K562 (cell line): ENCODE measurements at regions not wholly inside any gene's neighbourhood (a gene's known extent, or its start where the extent isn't known, plus 50 kb on each side); places are given as distances from the start of the nearest gene placed in this dataset.

Experiments
- ATAC-seq: fragments of 200-7000 bp; cut with Tn5 transposase; 3 replicates; pipeline ENCODE4 v1.9.1; 2020; ENCODE audit warnings: moderate library complexity
- BruUV-seq: library from RNA; stranded (reverse); fragments of 400-500 nt; replicated peaks from 2 replicates; lab custom pipeline; 2021; lab: Mats Ljungman, UMichigan
- CTCF ChIA-PET: fragments of 300-600 bp; formaldehyde crosslinking; extraction: SDS; loops from one replicate; lab custom pipeline; 2021; ENCODE audit warnings: low intra/inter-chr PET ratio; lab: Yijun Ruan, JAX
- POLR2A ChIA-PET: fragments of 300-600, 350-650 bp; sonication (Branson Sonifier 250); formaldehyde crosslinking; extraction: SDS; loops from one replicate; lab custom pipeline; 2021; ENCODE audit warnings: antibody characterized with exemption, inconsistent platforms; lab: Yijun Ruan, JAX
- DNase-seq, 4 experiments: peaks; one replicate each; pipeline versions ENCODE4 v3.0.0 to v3.0.0-alpha.2; 2011 to 2018; ENCODE audit warnings: low spot score in 3 of 4, mixed read lengths in 3 of 4; ENCODE audit errors: extremely low read depth in 1 of 4
- FAIRE-seq: peaks from 2 replicates; lab custom pipeline; 2011; peaks lifted over from hg19 to GRCh38; lab: Jason Lieb, UNC
- H2AFZ ChIP-seq: 2 replicates; pipeline ENCODE4 v1.6.0; 2011; ENCODE audit warnings: low read depth, low read length, control low read depth, inconsistent platforms
- H3K27ac ChIP-seq: fragments of 200-600 bp; 3 replicates; pipeline ENCODE4 v1.8.0; 2011; ENCODE audit warnings: low read depth, mild to moderate bottlenecking, control low read depth, inconsistent platforms, low read length, moderate library complexity, mixed read lengths; ENCODE audit errors: extremely low read depth
- H3K27me3 ChIP-seq, 2 experiments: fragments of 300-600 bp in 1 of 2; 2 replicates in 1 of 2; 3 replicates in 1 of 2; pipeline versions ENCODE4 v1.6.0 to v1.8.0; 2011; ENCODE audit warnings: inconsistent platforms in 2 of 2, low read length in 2 of 2, mild to moderate bottlenecking in 1 of 2, mixed read lengths in 1 of 2, moderate library complexity in 1 of 2; ENCODE audit not compliant: control insufficient read depth in 2 of 2, insufficient read depth in 2 of 2
- H3K36me3 ChIP-seq: fragments of 300-600 bp; 3 replicates; pipeline ENCODE4 v1.8.0; 2011; ENCODE audit warnings: mild to moderate bottlenecking, low read length, inconsistent platforms; ENCODE audit not compliant: control insufficient read depth, insufficient read depth
- H3K4me1 ChIP-seq, 2 experiments: fragments of 200-600 bp in 1 of 2; replicated peaks in 1 of 2; 2 replicates in 1 of 2; 3 replicates in 1 of 2; pipeline versions ENCODE4 v1.5.1 to v1.8.0; 2011; ENCODE audit warnings: inconsistent platforms in 2 of 2, low read length in 2 of 2, mild to moderate bottlenecking in 1 of 2, mixed read lengths in 1 of 2, moderate library complexity in 1 of 2; ENCODE audit not compliant: control insufficient read depth in 2 of 2, insufficient read depth in 2 of 2
- H3K4me2 ChIP-seq: 2 replicates; pipeline ENCODE4 v1.6.1; 2011; ENCODE audit warnings: low read length, control low read depth, inconsistent platforms, mixed read lengths; ENCODE audit not compliant: insufficient read depth
- H3K4me3 ChIP-seq: fragments of 200-600 bp; sonication (generic), shearing (Covaris generic); 2 replicates; pipeline ENCODE4 v1.5.1; 2016; ENCODE audit warnings: control low read depth, inconsistent platforms
- H3K79me2 ChIP-seq: fragments of 200-600 bp; 3 replicates; pipeline ENCODE4 v1.8.0; 2011; ENCODE audit warnings: low read length, inconsistent platforms; ENCODE audit not compliant: control insufficient read depth, insufficient read depth
- H3K9ac ChIP-seq, 2 experiments: 2 replicates each; pipeline versions ENCODE4 v1.6.0 to v1.6.1; 2011; ENCODE audit warnings: low read depth in 2 of 2, low read length in 2 of 2, control low read depth in 1 of 2, inconsistent platforms in 1 of 2, mild to moderate bottlenecking in 1 of 2, mixed read lengths in 1 of 2; ENCODE audit not compliant: insufficient read depth in 1 of 2
- H3K9me1 ChIP-seq: one replicate; pipeline ENCODE4 v1.6.0; 2011; ENCODE audit warnings: inconsistent platforms, mild to moderate bottlenecking, low read length, moderate library complexity; ENCODE audit not compliant: control insufficient read depth, insufficient read depth
- H3K9me3 ChIP-seq: replicated peaks from 2 replicates; pipeline ENCODE4 v1.5.1; 2011; ENCODE audit warnings: low read depth, low read length, inconsistent platforms; ENCODE audit not compliant: control insufficient read depth, insufficient read depth
- H4K20me1 ChIP-seq: replicated peaks from 2 replicates; pipeline ENCODE4 v1.6.1; 2011; ENCODE audit warnings: low read length, inconsistent platforms, mixed read lengths; ENCODE audit not compliant: control insufficient read depth, insufficient read depth
- CC2D1A ChIP-seq: fragments of 450-650 bp; IDR thresholded peaks from 2 replicates; pipeline ENCODE4 v1.6.1; 2017; ENCODE audit warnings: mild to moderate bottlenecking
- CEBPG ChIP-seq, 3 experiments: fragments of 200-800 bp in 1 of 3; sonication (Bioruptor generic) in 1 of 3; sonication (generic) in 1 of 3; formaldehyde crosslinking in 1 of 3; IDR thresholded peaks in 2 of 3; conservative IDR thresholded peaks in 1 of 3; 2 replicates each; pipeline versions ENCODE4 v1.6.1 to v1.8.0; 2016 to 2022; ENCODE audit warnings: missing compliant biosample characterization in 2 of 3, missing genetic modification characterization in 2 of 3, mild to moderate bottlenecking in 1 of 3, missing genetic modification reagents in 1 of 3
- ETV6 ChIP-seq, 3 experiments: fragments of 150-350 bp in 1 of 3; sonication (generic) in 1 of 3; formaldehyde crosslinking in 1 of 3; IDR thresholded peaks; 2 replicates each; pipeline versions ENCODE4 v1.6.1 to v1.8.0; 2014 to 2022; ENCODE audit warnings: borderline replicate concordance in 2 of 3, low read depth in 2 of 3, antibody characterized with exemption in 1 of 3, low read length in 1 of 3, mild to moderate bottlenecking in 1 of 3, missing genetic modification reagents in 1 of 3
- HDAC1 ChIP-seq, 2 experiments: fragments of 450-650 bp; IDR thresholded peaks; 2 replicates each; pipeline ENCODE4 v1.6.1; 2016 to 2017; ENCODE audit warnings: inconsistent platforms in 1 of 2, mild to moderate bottlenecking in 1 of 2, moderate library complexity in 1 of 2
- HDAC6 ChIP-seq: IDR thresholded peaks from 2 replicates; pipeline ENCODE4 v1.6.1; 2012; ENCODE audit warnings: low read depth, mild to moderate bottlenecking, control low read depth, inconsistent platforms, low read length, moderate library complexity
- HINFP ChIP-seq: fragments of 450-650 bp; conservative IDR thresholded peaks from 2 replicates; pipeline ENCODE4 v1.6.1; 2016; ENCODE audit warnings: missing genetic modification characterization, low read depth, mild to moderate bottlenecking, control low read depth, missing compliant biosample characterization
- ILK ChIP-seq: fragments of 450-650 bp; IDR thresholded peaks from 2 replicates; pipeline ENCODE4 v1.6.1; 2016; ENCODE audit warnings: missing genetic modification characterization, low read depth, mild to moderate bottlenecking, missing compliant biosample characterization, moderate library complexity, borderline replicate concordance
- MXD1 ChIP-seq: fragments of 250-450 bp; sonication (Bioruptor Pico); IDR thresholded peaks from 2 replicates; pipeline ENCODE4 v1.8.0; 2021; ENCODE audit warnings: borderline replicate concordance, mild to moderate bottlenecking, moderate library complexity; ENCODE audit not compliant: poor library complexity, severe bottlenecking
- MYC ChIP-seq, 2 experiments: fragments of 250-450 bp in 1 of 2; sonication (Bioruptor Pico) in 1 of 2; IDR thresholded peaks; 2 replicates each; pipeline versions ENCODE4 v1.5.1 to v1.6.1; 2012 to 2021; ENCODE audit warnings: low read depth in 2 of 2, borderline replicate concordance in 1 of 2, improper control_type of control experiment in 1 of 2, low read length in 1 of 2, mild to moderate bottlenecking in 1 of 2, moderate library complexity in 1 of 2
- ZNF121 ChIP-seq: sonication (generic); formaldehyde crosslinking; conservative IDR thresholded peaks from 2 replicates; pipeline ENCODE4 v1.8.0; 2022; ENCODE audit warnings: missing genetic modification reagents
- ZNF584 ChIP-seq: fragments of 200-800 bp; sonication (Bioruptor generic); IDR thresholded peaks from 2 replicates; pipeline ENCODE4 v1.6.1; 2016; ENCODE audit warnings: low read depth, mild to moderate bottlenecking, missing genetic modification characterization, missing compliant biosample characterization
- WGBS: fragments of 100-300 bp; shearing (Covaris generic); methylation state at CpG from one replicate; pipeline ENCODE4 v1.1.6; 2016; ENCODE audit warnings: low coverage, mixed read lengths; ENCODE audit not compliant: insufficient coverage; ENCODE audit errors: missing lambda C conversion rate; 5-methylcytosine and 5-hydroxymethylcytosine counted together
- in situ Hi-C: fragments of 300-500 bp; cut with MboI; formaldehyde crosslinking; loops from 4 replicates; pipeline ENCODE4 v1.15.0; 2018; ENCODE audit warnings: inconsistent platforms, mixed read lengths
- intact Hi-C: fragments of 100-400 bp; cut with micrococcal nuclease; formaldehyde crosslinking; loops from 2 replicates; pipeline ENCODE4 v1.14.2; 2022
- TF ChIP-seq, protein P1 (sequence below): IDR thresholded peaks from 3 replicates; pipeline ENCODE4 v1.6.1; 2011; ENCODE audit warnings: borderline replicate concordance, mild to moderate bottlenecking; ENCODE audit not compliant: insufficient read length, insufficient read depth
- TF ChIP-seq, protein P2 (sequence below): fragments of 450-650 bp; IDR thresholded peaks from 2 replicates; pipeline ENCODE4 v1.6.1; 2017; ENCODE audit warnings: mild to moderate bottlenecking, moderate library complexity
- TF ChIP-seq, protein P3 (sequence below): sonication (generic); formaldehyde crosslinking; IDR thresholded peaks from 2 replicates; pipeline ENCODE4 v1.8.1; 2022; ENCODE audit warnings: missing genetic modification reagents

DNA sequence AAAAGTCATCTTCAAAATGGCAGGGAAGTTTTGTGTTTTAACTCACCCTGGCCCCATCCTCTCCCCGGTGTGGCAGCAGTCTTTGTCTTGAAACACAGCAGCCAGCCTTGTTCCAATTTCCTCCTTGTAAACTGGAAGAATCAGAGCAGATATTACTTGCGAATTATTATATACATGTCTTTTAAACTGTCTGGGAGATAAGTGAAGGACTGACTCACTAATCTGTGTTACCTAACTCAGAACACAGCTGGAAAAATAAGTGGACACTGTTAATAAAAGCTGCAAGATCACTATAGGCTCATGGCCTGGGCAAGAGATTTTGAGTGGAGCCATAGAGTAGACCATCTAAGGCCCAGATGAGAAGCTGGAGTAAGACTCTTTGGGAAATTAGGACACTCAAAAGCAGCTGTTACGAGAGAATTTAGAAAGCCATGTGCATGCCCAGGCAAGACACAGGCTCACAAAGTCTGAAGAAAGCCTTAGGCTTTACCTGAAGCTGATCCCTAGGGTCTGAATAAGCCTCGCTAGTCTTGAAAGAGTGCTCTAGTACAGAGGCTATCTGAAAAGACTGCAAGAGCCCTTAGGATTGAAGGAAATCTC, 233.0 kb upstream of the RAB4A start:
- H3K4me1 ChIP-seq = no peaks in the 10 kb centered on the region
- intact Hi-C loops (no loop called here), in situ Hi-C loops (no loop called here)
- BruUV-seq = no TSS peak
- no peaks in the 10 kb centered on the region for H3K79me2 ChIP-seq
- FAIRE-seq (no peak), DNase-seq (no peak), ATAC-seq (no peak)
- H4K20me1 ChIP-seq = no peaks in the 10 kb centered on the region
- no peak overlapping the region for H3K4me3 ChIP-seq
- H3K36me3 ChIP-seq = no peaks in the 10 kb centered on the region
- POLR2A ChIA-PET = interaction anchor here (0.8 kb wide), 1 partner anchor 12 kb away, joined by 3 read pairs; no protein-coding TSS in a partner anchor
- H3K9me3 ChIP-seq = no peaks in the 10 kb centered on the region
- CTCF ChIA-PET = no interaction called here
- 4% methylated on average over 4 of the region's 4 CpGs for WGBS
- H3K9me1 ChIP-seq = no peaks in the 10 kb centered on the region
- peaks cover 2 to 8% of the 10 kb centered on the region in 2 experiments; a peak in 2 of 5 replicates for H3K27me3 ChIP-seq
- no peak overlapping the region for H2AFZ ChIP-seq
- no peak overlapping the region for H3K27ac ChIP-seq
- H3K4me2 ChIP-seq = no peak overlapping the region
- no peak overlapping the region for H3K9ac ChIP-seq
- no peak for TF ChIP-seq ZNF121 (CRISPR knock-in tag)
- no peak for TF ChIP-seq MYC (IDR thresholded peaks at IDR 0.05; ENCODE audit: low read depth, low read length)
- TF ChIP-seq MYC (CRISPR knock-in tag; IDR thresholded peaks at IDR 0.05; ENCODE audit: borderline replicate concordance, low read depth) = no peak
- TF ChIP-seq HINFP (tag) = no peak
- TF ChIP-seq, protein P1, sequence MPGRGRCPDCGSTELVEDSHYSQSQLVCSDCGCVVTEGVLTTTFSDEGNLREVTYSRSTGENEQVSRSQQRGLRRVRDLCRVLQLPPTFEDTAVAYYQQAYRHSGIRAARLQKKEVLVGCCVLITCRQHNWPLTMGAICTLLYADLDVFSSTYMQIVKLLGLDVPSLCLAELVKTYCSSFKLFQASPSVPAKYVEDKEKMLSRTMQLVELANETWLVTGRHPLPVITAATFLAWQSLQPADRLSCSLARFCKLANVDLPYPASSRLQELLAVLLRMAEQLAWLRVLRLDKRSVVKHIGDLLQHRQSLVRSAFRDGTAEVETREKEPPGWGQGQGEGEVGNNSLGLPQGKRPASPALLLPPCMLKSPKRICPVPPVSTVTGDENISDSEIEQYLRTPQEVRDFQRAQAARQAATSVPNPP = no peak
- no peak for TF ChIP-seq ILK (tag)
- no peak for TF ChIP-seq HDAC1 (IDR thresholded peaks at IDR 0.05)
- TF ChIP-seq ETV6 (IDR thresholded peaks at IDR 0.05; ENCODE audit: borderline replicate concordance in 1 of 2, low read depth in 2 of 2, low read length in 1 of 2) = no peak
- TF ChIP-seq ETV6 (CRISPR knock-in tag; IDR thresholded peaks at IDR 0.05; ENCODE audit: borderline replicate concordance) = no peak
- TF ChIP-seq, protein P2, sequence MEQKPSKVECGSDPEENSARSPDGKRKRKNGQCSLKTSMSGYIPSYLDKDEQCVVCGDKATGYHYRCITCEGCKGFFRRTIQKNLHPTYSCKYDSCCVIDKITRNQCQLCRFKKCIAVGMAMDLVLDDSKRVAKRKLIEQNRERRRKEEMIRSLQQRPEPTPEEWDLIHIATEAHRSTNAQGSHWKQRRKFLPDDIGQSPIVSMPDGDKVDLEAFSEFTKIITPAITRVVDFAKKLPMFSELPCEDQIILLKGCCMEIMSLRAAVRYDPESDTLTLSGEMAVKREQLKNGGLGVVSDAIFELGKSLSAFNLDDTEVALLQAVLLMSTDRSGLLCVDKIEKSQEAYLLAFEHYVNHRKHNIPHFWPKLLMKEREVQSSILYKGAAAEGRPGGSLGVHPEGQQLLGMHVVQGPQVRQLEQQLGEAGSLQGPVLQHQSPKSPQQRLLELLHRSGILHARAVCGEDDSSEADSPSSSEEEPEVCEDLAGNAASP = no peak
- no peak for TF ChIP-seq MXD1
- TF ChIP-seq, protein P3, sequence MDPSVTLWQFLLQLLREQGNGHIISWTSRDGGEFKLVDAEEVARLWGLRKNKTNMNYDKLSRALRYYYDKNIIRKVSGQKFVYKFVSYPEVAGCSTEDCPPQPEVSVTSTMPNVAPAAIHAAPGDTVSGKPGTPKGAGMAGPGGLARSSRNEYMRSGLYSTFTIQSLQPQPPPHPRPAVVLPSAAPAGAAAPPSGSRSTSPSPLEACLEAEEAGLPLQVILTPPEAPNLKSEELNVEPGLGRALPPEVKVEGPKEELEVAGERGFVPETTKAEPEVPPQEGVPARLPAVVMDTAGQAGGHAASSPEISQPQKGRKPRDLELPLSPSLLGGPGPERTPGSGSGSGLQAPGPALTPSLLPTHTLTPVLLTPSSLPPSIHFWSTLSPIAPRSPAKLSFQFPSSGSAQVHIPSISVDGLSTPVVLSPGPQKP (CRISPR knock-in tag) = no peak
- TF ChIP-seq HDAC6 = no peak
- TF ChIP-seq CEBPG (CRISPR knock-in tag; IDR thresholded peaks at IDR 0.05) = no peak
- TF ChIP-seq CEBPG (tag; conservative IDR thresholded peaks at IDR 0.05 in 1 of 2, IDR thresholded peaks at IDR 0.05 in 1 of 2) = no peak
- TF ChIP-seq ZNF584 (CRISPR knock-in tag) = no peak
- no peak for TF ChIP-seq CC2D1A
